ENCODE measurements at regions not wholly inside any gene's neighbourhood (a gene's known extent, or its start where the extent isn't known, plus 50 kb on each side); places are given as distances from the start of the nearest gene placed in this dataset.

DNA sequence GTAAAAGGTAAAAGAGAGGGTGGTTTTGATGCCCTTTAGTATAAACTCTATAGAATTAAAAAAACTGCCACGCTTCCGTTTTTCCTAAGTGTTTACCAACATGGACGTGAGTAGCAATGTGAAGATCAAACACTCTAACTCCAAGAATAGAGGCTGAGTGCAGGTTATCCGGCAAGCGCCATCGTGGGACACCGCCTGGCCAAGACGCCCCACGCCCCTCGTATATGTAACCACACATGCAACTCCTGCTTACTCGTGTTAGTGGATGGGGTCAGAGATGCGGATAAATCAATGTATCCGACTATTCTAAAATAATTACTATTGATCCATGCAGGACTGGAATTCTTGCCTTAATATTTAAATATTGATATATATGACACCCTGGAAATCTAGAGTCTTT, 741.3 kb downstream of the GALR1 start:
- Histone ChIP-seq H4K20me1 (ENCODE audit: insufficient read depth) (no peaks in the 10 kb centered on the region), H3K9me2 (ENCODE audit: insufficient read depth, low read length) (no peaks in the 10 kb centered on the region), H3K4me3 (ENCODE audit: low read length) (no peak overlapping the region), H3K9me3 (ENCODE audit: low read length) (no peaks in the 10 kb centered on the region), H3K79me2 (replicated peaks; ENCODE audit: insufficient read depth, low read length) (no peaks in the 10 kb centered on the region), H3K9ac (ENCODE audit: low read length) (no peak overlapping the region), H3K27ac (ENCODE audit: low read length) (no peak overlapping the region), H3F3A (ENCODE audit: insufficient read depth, low read length, poor library complexity, severe bottlenecking) (no peaks in the 10 kb centered on the region), H3K4me2 (ENCODE audit: low read length) (no peak overlapping the region), H2AFZ (ENCODE audit: low read depth, low read length) (no peak overlapping the region), H3K27me3 (ENCODE audit: insufficient read depth, low read depth, low read length) (no peaks in the 10 kb centered on the region), H3K36me3 (ENCODE audit: insufficient read depth, low read length) (no peaks in the 10 kb centered on the region)
- no peak for TF ChIP-seq POLR2AphosphoS5 (IDR thresholded peaks at IDR 0.05)
- TF ChIP-seq RAD21 (conservative IDR thresholded peaks at IDR 0.05): no peak
- no peak for TF ChIP-seq EP300 (conservative IDR thresholded peaks at IDR 0.05; ENCODE audit: poor library complexity, severe bottlenecking)
- no peak for TF ChIP-seq TAF1 (IDR thresholded peaks at IDR 0.05; ENCODE audit: low read depth)
- TF ChIP-seq CTCF (IDR thresholded peaks at IDR 0.05; ENCODE audit: poor library complexity, severe bottlenecking): no peak
- TF ChIP-seq REST (IDR thresholded peaks at IDR 0.05; ENCODE audit: borderline replicate concordance): no peak
- no peak for TF ChIP-seq SMC3 (conservative IDR thresholded peaks at IDR 0.05; ENCODE audit: poor library complexity)
- TF ChIP-seq EZH2 (IDR thresholded peaks at IDR 0.05; ENCODE audit: borderline replicate concordance, insufficient read depth, low read length, poor library complexity, severe bottlenecking): no peak

DNA sequence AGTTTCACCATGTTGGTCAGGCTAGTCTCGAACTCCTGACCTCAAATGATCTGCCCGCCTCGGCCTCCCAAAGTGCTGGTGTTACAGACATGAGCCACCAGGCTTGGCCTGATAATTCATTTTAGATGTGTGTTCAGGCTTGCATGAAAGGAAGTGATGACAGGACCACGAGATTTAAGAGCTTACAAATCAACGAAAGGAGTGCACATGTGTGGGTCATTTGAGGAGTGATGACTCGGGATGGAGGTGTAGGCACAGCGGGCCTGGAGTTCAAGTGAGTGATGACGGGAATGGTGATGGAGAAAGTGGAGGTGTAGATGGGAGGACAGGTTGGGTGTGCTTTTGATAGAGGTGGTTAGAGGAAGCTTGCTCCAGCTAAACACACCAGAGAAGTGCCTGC, 742.4 kb downstream of the GALR1 start:
- no peaks in the 10 kb centered on the region for H3F3A ChIP-seq (ENCODE audit: insufficient read depth, low read length, poor library complexity, severe bottlenecking)
- H3K79me2 ChIP-seq (replicated peaks; ENCODE audit: insufficient read depth, low read length): no peaks in the 10 kb centered on the region
- H3K9ac ChIP-seq (ENCODE audit: low read length): no peak overlapping the region
- no peak overlapping the region for H2AFZ ChIP-seq (ENCODE audit: low read depth, low read length)
- no peaks in the 10 kb centered on the region for H3K36me3 ChIP-seq (ENCODE audit: insufficient read depth, low read length)
- H3K4me2 ChIP-seq (ENCODE audit: low read length): no peak overlapping the region
- TF ChIP-seq CTCF (IDR thresholded peaks at IDR 0.05; ENCODE audit: poor library complexity, severe bottlenecking): no peak
- TF ChIP-seq RAD21 (conservative IDR thresholded peaks at IDR 0.05): no peak
- TF ChIP-seq REST (IDR thresholded peaks at IDR 0.05; ENCODE audit: borderline replicate concordance): no peak
- no peak for TF ChIP-seq EP300 (conservative IDR thresholded peaks at IDR 0.05; ENCODE audit: poor library complexity, severe bottlenecking)
- TF ChIP-seq POLR2AphosphoS5 (IDR thresholded peaks at IDR 0.05): no peak
- no peak for TF ChIP-seq SMC3 (conservative IDR thresholded peaks at IDR 0.05; ENCODE audit: poor library complexity)
- no peak for TF ChIP-seq TAF1 (IDR thresholded peaks at IDR 0.05; ENCODE audit: low read depth)
- TF ChIP-seq EZH2 (IDR thresholded peaks at IDR 0.05; ENCODE audit: borderline replicate concordance, insufficient read depth, low read length, poor library complexity, severe bottlenecking): no peak
- no peak for TF ChIP-seq MXI1 (conservative IDR thresholded peaks at IDR 0.05; ENCODE audit: poor library complexity, severe bottlenecking)
- no peaks in the 10 kb centered on the region for H4K20me1 ChIP-seq (ENCODE audit: insufficient read depth)
- no peak overlapping the region for H3K27ac ChIP-seq (ENCODE audit: low read length)
- H3K9me2 ChIP-seq (ENCODE audit: insufficient read depth, low read length): no peaks in the 10 kb centered on the region
- no peaks in the 10 kb centered on the region for H3K9me3 ChIP-seq (ENCODE audit: low read length)
- no peaks in the 10 kb centered on the region for H3K27me3 ChIP-seq (ENCODE audit: insufficient read depth, low read depth, low read length)
- H3K4me3 ChIP-seq (ENCODE audit: low read length): no peak overlapping the region
